SW 1271 (cell line): ENCODE measurements at regions not wholly inside any gene's neighbourhood (a gene's known extent, or its start where the extent isn't known, plus 50 kb on each side); places are given as distances from the start of the nearest gene placed in this dataset.

Experiments used
- DNase-seq, 2 experiments: peaks; one replicate each; lab custom pipeline; 2025; lab: John Stamatoyannopoulos, UW

- DNase-seq: no peak
Observed at GRCh38 chr1:103248417-103249102, 140.2 kb upstream of the COL11A1 start.

DNA sequence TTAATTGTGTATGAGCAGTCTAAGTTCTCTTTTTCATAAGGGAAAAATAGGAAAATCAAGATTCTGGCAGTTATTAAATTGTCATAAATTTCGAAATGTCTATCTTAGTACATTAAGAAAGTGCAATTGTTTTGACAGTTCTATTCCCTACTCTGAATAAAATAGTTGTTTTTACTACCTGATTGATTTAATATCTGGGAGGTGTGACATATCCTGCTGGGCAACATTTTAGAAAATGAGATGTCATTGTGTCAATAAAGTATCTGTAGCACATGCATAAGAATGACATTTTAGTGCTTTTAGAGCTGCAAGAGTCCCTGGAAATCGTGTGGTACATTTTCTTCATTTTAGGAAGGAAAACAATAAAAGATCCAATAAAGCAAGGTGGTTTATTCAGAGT is 139.2 kb upstream of the COL11A1 start:
- no peak for DNase-seq

DNA sequence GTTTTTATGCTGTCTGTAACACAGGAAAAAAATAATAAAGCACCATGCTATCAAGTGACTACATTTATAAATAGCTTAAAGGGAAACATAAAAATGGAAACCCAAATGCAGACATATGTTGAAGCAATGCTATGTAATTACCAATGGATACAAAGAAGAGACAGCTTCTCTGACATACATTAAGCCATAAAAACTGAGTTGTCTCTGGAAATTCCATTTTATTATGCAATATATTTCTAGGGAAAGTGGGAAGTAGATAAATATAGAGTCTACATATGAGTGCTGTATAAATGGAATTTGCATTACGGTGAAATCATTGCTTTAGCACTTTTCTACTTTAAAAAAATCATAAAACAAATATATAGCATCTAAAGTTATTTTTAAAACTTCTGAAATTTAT is 135.2 kb upstream of the COL11A1 start:
- no peak for DNase-seq

GRCh38 chr1:103239034-103239433 is 130.7 kb upstream of the COL11A1 start:
- DNase-seq: no peak

GRCh38 chr1:103230061-103230460 is 121.7 kb upstream of the COL11A1 start:
- no peak for DNase-seq

DNA sequence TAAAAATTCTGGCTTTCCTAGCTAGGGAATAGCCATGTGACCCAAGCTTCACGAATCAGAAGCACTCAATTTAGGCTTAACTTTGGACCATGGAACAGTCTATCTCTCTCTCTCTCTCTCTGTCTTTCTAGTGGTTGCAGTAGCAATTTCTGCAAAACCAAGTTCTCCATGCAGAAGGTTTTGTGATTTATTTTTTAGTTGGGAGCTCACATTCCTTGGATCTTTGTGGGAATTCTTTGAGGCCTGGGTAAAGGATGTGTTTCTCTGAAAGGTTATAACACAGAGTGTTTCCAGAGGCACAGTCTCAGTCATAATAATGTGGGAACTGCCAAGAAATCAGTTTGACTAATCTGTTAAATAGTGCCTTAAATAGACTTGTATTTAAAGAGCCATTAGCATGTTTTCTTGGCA is 112.3 kb upstream of the COL11A1 start:
- no peak for DNase-seq

- no peak for DNase-seq
Observed at GRCh38 chr1:103218821-103219220, 110.5 kb upstream of the COL11A1 start.

DNA sequence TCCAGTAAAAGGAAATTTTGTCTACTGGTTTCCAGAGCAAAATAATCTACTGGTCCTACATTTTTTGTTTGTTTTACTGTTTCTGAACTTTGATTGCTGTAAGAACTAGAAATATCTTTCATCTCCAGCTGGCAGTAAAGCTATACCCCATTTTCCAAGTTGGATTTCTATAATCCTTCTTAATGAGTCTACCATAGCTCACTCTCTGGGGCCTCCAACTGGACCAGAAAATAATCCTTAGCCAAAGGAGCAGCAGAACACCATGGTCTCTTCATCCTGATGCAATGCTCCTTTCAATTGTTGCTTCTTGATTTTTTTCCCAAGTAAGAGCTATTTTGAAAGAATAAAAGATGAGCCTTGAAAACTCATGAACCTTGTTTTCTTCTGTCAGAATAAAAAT is 110.0 kb upstream of the COL11A1 start:
- no peak for DNase-seq

- DNase-seq: no peak
Observed at GRCh38 chr1:103211073-103211472, 102.8 kb upstream of the COL11A1 start.

GRCh38 chr1:103208844-103209243 is 100.5 kb upstream of the COL11A1 start:
- DNase-seq: no peak

DNA sequence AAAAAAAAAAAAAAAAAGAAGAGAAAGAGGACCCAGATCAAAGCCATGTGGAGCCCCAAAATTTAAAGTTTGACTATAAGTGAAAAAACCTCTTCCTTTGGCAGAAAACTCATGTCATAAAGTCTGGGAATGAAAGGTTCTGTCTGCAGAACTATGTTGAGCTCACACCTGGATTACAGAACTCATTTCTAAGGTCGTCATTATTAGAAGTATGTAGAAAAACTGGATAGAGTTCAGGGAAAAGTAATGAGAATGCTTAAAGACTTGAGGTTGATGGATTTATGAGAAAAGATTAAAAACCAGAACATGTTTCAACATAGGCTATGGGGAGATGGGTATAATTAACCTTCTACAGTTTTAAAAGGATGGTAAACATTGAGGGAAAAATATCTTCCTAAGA is 90.7 kb upstream of the COL11A1 start:
- no peak for DNase-seq

- no peak for DNase-seq
Observed at GRCh38 chr1:103198076-103198475, 89.8 kb upstream of the COL11A1 start.

DNA sequence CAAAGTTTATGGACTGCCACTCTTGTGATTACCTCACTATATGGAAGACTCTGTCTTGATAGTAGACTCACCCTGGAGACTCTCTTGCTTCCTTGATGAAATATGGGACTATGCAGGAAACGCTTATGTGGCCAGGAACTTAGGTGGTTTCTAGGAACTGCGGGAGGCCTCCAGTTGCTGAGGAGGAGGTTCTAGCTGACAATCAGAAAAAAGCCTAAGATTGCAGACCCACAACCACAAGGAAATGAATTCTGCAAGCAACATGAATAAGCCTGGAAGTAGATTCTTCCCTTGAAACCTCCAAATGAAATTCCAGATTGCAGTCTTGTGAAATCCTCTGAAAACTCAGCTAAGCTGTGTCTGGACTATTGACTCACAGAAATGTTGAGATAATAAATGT is 88.9 kb upstream of the COL11A1 start:
- DNase-seq: no peak

DNA sequence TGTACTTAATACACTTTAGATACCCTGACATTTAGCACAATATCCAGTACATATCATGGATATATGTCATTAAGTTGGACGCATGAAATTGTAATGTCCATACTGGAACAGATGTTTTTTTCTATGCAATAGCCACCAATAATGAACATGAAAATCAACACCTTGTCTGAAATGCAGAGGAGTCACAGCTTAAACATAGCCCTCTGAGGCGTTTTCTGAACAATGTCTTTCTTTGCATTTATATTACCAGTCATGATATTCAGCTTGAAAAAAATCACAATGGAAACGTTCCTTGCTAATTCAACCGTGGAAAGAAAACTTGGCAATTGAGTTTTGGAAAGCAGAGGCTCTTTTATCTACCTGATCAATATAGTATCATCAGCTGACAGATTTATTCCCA is 86.7 kb upstream of the COL11A1 start:
- no peak for DNase-seq

- no peak for DNase-seq
Observed at GRCh38 chr1:103194060-103194459, 85.7 kb upstream of the COL11A1 start.

- DNase-seq: no peak
Observed at GRCh38 chr1:103191327-103191726, 83.0 kb upstream of the COL11A1 start.

DNA sequence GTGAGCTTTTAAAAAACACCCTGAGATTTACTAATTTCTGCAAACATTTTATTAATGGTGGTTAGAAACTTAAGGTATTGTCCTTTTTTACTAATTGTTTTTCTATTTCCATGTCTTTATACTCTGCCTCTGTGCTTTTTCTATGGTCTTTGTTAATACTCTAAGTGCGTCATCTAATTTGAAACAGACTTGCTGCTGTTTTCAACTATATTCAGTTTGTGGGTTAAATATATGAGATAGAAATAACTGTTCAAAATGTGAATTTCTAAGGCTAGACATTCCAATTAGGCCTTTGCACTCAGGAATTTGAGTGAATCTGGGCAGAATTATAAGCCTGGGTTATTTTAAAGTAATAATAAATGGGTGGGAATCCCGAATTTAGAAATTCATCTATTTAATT is 82.4 kb upstream of the COL11A1 start:
- DNase-seq: no peak

- no peak for DNase-seq
Observed at GRCh38 chr1:103187673-103188072, 79.4 kb upstream of the COL11A1 start.

GRCh38 chr1:103180660-103181059 is 72.3 kb upstream of the COL11A1 start:
- DNase-seq: no peak

- DNase-seq: no peak
Observed at GRCh38 chr1:103177108-103177775, 68.9 kb upstream of the COL11A1 start.

GRCh38 chr1:103171041-103171590 is 62.8 kb upstream of the COL11A1 start:
- no peak for DNase-seq

DNA sequence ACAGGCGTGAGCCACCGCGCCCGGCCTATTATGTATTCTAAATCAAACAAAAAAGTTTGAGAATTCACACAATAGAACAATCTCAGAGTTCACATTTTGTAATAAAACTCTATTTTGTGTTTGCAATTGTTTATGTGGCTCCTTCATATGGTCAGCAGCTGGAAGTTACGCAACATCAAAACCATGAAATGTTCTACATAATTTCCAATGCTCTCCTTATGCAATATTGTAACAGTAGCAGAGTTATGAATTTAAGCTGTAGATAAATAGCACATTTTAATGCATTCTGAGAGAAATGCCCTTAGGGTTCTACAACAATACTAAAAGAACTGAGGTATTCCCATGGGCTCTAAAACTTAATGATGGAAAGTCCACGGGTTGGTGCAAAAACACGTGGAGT is 62.3 kb upstream of the COL11A1 start:
- DNase-seq: no peak

DNA sequence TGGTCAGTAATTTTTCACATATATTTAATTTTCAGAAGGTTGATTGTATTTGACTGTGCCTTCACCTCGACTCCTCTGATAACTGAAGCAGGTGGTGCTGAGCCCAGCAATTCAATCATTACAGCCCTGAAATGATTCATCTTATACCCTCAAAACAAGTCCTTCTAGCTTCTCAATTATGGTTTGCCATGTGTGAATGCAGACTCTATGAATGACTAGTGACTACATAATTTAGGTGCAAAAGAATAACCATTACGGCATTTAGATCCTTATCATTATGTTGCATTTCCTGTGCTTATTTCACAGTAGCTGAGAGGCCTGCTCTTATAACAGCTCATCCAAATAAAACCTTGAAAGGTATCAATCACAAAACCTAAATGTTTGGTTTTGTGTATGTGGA is 54.0 kb upstream of the COL11A1 start:
- DNase-seq: no peak

DNA sequence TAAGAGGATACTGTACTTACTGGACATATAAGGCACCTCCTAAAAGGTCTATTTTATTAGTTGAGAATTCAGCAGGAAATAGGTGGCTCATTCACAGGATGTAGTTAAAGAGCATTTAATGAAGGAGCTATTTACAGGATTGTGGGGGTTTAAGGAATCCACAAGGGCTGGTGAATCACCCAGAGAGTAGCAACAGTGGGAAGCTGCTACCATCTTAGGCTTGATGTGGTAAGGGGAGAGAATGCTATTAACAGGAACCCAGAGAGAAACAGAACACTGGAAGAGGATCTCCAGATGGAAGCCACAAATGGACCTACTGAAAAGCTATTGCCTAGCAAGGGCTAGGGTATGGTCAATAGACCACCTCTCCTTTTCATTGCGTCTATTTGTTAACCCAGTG is 52.0 kb upstream of the COL11A1 start:
- no peak for DNase-seq
